SK-MEL-5 (cell line): ENCODE measurements at regions not wholly inside any gene's neighbourhood (a gene's known extent, or its start where the extent isn't known, plus 50 kb on each side); places are given as distances from the start of the nearest gene placed in this dataset.
"Not testable (repeated sequence)": the region's sequence is repeated elsewhere in the genome, so short reads cannot be mapped to it uniquely, and the experiment has no call there.

Source experiments
- DNase-seq: peaks from one replicate; pipeline ENCODE4 v3.0.0-alpha.2; 2016; ENCODE audit warnings: low read depth, low spot score
- in situ Hi-C: cut with HindIII; loops from 2 replicates; pipeline ENCODE4 v1.10.0; 2016; ENCODE audit warnings: low sequenced_read_pairs, high pct_unique_total_duplicates, low pct_unique_long_range_greater_than_20kb

DNA sequence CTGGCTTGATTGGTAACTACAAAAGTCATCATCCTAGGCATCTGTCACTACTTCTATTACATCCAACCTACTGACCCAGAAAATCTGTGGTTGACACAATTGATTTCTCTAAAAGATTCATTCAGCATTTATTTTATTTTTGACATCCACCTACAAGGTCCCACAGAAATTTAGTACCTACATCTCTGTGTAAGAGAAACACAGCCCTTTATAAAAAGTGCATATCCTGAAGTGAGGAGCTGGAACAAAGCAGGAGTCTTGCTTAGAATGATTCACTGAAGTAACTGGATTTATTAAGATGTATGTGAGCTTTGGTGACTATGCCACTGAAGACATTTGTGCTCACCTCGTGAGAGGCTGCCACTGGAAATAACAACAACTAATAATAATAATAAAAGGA lies 391.0 kb downstream of the GPAT3 start:
- in situ Hi-C loops, result no loop called here

GRCh38 chr4:83923341-83923740 lies 387.4 kb downstream of the GPAT3 start:
- in situ Hi-C loops, result no loop called here
- DNase-seq, result no peak

More for the DNA sequence above, 391.0 kb downstream of the GPAT3 start:
- no peak for DNase-seq

DNA sequence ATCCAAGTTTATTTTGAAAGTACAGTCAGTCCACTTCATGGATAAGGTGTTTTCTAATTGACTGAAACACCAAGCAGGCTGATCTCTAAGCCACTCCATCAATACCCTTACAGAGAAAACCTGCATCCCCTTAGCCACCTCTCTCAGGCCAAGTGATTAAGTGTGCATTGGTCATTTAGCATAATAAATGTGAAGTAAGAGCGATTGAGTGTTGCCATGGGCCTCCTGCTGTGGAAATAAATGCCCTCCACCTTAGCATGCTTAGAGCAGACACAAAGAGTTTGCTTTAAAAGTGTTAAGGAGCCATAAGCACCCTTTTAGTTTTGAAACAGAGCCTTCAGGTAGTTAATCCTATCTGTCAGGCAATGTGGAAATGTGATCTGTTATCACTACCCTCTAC lies 386.5 kb downstream of the GPAT3 start:
- in situ Hi-C loops, result no loop called here
- DNase-seq, result no peak

GRCh38 chr4:83921124-83921523 lies 385.2 kb downstream of the GPAT3 start:
- in situ Hi-C loops, result no loop called here
- no peak for DNase-seq

DNA sequence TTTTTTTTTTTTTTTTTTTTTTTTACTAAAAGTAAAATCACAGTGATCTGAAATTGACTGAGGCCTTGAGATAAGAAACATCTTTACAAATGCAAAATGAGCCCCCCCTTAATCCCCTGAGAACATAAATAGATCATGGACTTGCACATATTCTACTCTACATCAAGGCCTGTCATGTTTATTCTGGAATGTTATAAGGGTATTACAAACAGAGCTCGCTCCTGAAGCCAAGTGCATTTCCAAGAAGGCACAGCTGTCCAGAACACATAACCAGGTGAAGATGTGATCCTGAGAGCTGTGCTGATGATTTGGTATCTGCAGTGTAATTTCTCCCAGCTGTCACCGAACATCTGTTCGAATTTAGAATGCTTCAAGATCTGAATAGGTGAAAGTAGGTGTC lies 384.5 kb downstream of the GPAT3 start:
- DNase-seq, result no peak
- in situ Hi-C loops, result no loop called here

DNA sequence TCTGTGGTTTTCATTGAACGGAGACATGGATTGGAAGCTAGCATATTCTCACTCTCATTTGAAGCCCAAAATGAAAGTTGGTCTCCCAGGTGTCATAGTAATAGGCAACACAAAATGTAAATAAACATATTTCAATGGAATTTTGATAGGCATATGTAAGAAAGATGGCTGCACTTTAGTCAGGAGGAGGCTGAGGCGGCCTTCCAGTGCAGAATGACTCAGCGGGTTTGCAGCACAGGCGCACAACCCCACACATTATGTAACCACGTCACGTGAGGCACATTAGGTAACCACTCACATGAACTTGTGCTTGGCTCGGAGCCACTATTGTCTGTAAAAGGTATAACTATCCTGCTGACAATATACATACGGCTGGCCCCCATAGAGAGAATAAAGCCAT lies 381.7 kb downstream of the GPAT3 start:
- in situ Hi-C loops, result no loop called here
- no peak for DNase-seq

DNA sequence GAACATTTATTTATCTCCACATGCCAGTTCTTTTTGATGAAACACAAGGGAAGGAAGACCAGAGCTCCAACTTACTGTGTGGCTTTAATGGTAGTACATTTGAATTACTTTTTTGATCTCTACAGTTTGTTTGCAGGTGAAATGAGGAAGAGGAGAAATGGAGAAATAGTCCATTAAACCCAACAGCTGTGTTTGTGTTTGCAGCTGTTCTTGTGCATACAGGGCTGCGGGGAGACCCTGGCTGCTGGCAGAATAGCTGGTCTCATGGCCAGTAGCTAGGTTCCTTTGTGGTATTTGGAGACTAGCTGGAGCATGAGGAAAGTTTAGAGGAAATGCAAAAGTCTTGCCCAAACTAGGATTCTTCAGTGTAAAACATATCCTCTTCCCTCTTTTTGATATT lies 374.8 kb downstream of the GPAT3 start:
- in situ Hi-C loops, result no loop called here
- no peak for DNase-seq

- in situ Hi-C loops, result no loop called here
- DNase-seq, result peak; percentile 4
Observed at GRCh38 chr4:83906561-83906960, 370.7 kb downstream of the GPAT3 start.

- in situ Hi-C loops, result no loop called here
- peak; percentile 73 for DNase-seq
Observed at GRCh38 chr4:83905952-83906351, 370.0 kb downstream of the GPAT3 start.

- in situ Hi-C loops, result not testable (repeated sequence)
Observed at GRCh38 chr4:83903740-83904139, 367.8 kb downstream of the GPAT3 start.

DNA sequence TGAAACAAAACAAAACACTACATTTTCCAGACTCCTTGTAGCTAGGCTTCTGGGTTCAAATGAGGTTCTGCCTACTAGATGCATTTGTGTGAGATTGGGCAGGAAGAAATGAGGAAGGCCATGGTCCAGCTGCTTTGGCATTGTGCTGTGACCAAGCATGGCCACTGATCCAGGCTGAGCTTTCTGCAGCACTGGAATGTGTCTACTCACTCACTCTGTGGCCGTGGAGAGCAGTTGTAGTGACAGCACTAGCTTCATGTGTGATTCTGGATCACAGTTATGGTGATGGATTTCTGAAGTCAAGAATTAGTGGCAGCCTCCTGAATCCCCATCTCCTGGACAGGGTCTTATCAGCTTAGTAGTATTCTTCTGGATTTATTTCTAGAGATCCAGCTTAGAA lies 358.9 kb downstream of the GPAT3 start:
- in situ Hi-C loops, result no loop called here
- no peak for DNase-seq

More at GRCh38 chr4:83903740-83904139, 367.8 kb downstream of the GPAT3 start:
- not testable (repeated sequence) for DNase-seq

DNA sequence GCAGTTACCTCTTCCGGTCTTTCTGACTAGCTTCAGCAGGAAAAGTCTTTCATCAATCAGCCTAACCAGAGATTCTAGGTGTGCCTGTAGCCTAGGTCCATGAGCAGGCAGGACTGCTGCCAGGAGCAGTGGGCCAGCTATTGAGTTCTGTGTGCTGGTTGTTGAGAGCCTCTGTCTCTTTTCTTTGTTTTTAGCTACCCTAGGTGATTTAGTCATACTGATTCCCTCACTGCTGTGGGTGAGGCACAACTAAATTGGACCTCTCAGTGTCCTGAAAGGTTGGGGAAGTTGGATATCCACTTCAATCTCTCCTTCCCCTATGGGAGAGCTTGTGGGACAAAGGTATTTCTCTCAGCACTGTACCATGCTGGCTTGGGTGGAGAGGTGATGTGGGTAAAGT lies 354.9 kb downstream of the GPAT3 start:
- DNase-seq, result no peak

GRCh38 chr4:83890231-83890630 lies 354.3 kb downstream of the GPAT3 start:
- no peak for DNase-seq

More for the DNA sequence above, 354.9 kb downstream of the GPAT3 start:
- in situ Hi-C loops, result no loop called here

DNA sequence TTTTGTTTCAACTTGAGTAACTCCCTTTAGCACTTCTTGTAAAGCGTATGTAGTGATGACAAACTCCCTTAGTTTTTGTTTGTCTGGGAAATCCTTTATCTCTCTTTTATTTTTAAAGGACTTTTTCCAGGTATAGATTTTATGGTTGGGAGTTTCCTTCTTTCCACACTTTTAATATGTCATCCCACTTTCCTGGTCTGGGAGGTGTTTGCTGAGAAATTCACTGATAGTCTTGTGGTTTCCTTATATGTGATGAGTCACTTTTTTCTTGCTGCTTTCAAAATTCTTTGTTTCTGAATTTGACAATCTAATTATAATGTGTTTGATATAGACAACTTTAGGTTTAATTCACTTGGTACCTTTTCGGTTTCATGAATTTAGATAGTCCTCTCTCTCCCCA lies 353.9 kb downstream of the GPAT3 start:
- in situ Hi-C loops, result no loop called here
- DNase-seq, result no peak

More at GRCh38 chr4:83890231-83890630, 354.3 kb downstream of the GPAT3 start:
- in situ Hi-C loops, result no loop called here

DNA sequence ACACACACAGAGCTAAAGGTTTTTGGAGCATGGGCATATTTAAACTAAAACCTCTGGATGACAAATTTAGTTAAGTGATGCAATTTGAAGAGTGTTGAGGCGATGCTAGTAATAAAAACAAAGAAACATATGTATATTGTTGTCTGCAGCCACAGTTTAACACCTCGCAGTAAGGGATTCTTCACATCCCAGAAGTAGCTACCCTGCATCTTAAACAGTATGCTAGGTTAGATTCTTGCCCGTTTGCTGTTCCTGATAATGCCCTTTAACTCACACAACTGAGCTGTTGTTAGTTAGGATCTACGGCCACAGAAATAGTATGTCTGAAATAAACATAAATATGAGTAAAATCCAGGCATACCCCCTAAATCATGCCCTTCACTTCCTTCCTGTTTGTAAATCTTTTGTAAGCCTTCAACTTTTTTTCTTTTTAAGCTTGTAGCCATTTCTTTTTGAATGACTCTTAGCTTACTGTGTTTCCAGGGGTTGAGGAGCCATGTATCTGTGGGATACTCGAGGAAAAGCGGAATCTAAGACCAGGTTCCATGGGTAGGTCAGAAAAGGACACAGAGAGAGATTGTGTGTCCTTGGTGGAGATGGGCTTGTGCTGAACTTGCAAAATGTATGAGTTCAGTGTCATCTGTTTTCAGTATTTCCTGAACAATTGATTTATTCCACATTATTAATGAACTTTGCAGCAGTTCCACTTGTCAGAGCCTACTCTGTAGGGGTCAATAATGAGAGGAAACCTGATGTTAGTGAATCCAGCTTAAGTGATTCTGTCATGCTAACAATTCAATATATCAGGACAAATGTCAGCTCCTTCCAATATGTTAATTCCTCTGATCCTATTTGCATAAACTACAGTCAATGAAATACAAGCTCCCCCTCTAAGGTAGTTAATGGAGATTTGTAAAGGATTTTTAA lies 349.6 kb downstream of the GPAT3 start:
- DNase-seq, result no peak
- in situ Hi-C loops, result no loop called here

DNA sequence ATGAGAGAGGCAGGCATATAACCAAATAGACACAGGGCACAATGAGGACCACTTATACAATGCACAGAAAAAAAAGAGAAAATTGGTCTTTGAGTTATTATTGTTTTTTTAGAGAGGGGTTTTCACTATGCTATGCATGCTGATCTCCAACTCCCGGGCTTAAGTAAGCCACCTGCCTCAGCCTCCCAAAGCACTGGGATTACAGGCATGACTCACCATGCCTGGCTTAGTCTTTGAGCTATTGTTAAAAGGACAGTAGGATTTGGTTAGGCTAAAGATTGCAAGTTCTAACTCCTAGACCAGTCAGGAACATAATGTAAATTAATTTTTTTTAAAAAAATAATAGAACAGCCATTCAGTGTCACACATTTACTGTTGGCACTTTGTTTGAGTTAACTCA lies 340.1 kb downstream of the GPAT3 start:
- no peak for DNase-seq
- in situ Hi-C loops, result no loop called here

DNA sequence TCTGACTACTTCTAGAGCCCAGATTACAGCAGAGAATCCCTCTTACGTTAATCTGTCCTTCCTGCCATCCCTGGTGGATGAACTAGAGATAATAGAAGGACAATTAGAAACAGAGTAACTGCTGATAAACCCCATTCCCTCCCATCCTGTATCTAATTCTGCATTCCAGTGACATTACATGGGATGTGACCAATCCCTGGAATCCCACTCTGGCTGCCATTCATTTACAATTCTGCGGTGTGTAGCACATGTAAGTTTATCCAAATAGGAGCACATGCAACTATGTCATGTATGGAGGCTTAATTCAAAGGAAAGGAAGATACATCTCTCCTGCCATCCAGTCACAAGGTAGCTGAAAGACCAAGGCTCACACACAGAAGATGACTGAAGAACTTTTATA lies 339.5 kb downstream of the GPAT3 start:
- DNase-seq, result no peak
- in situ Hi-C loops, result no loop called here

- in situ Hi-C loops, result no loop called here
- DNase-seq, result no peak
Observed at GRCh38 chr4:83873996-83874395, 338.1 kb downstream of the GPAT3 start.

- in situ Hi-C loops, result no loop called here
Observed at GRCh38 chr4:83870328-83870950, 334.5 kb downstream of the GPAT3 start.

More at GRCh38 chr4:83870328-83870950, 334.5 kb downstream of the GPAT3 start:
- DNase-seq, result peak; percentile 11
